VCaP (cell line): ENCODE measurements at regions not wholly inside any gene's neighbourhood (a gene's known extent, or its start where the extent isn't known, plus 50 kb on each side); places are given as distances from the start of the nearest gene placed in this dataset.

ENCODE experiments used
- H3K27ac ChIP-seq: fragments of 450-650 bp; 2 replicates; pipeline ENCODE4 v1.5.1; 2017
- CTCF ChIP-seq: fragments of 450-650 bp; conservative IDR thresholded peaks from 2 replicates; pipeline ENCODE4 v1.5.1; 2017; ENCODE audit warnings: mild to moderate bottlenecking, moderate library complexity

GRCh38 chr22:44615602-44616180 lies 86.3 kb upstream of the PRR5 start:
- H3K27ac ChIP-seq, result no peak overlapping the region
- TF ChIP-seq CTCF, result no peak

- no peak overlapping the region for H3K27ac ChIP-seq
- TF ChIP-seq CTCF, result no peak
Measured at GRCh38 chr22:44615146-44615545, 86.9 kb upstream of the PRR5 start.

GRCh38 chr22:44613196-44613595 lies 88.8 kb upstream of the PRR5 start:
- no peak for TF ChIP-seq CTCF

GRCh38 chr22:44611880-44612496 lies 90.0 kb upstream of the PRR5 start:
- H3K27ac ChIP-seq, result no peak overlapping the region
- TF ChIP-seq CTCF, result no peak

More at GRCh38 chr22:44613196-44613595, 88.8 kb upstream of the PRR5 start:
- H3K27ac ChIP-seq, result no peak overlapping the region

GRCh38 chr22:44610071-44610470 lies 91.9 kb upstream of the PRR5 start:
- no peak overlapping the region for H3K27ac ChIP-seq
- TF ChIP-seq CTCF, result no peak

- H3K27ac ChIP-seq, result no peak overlapping the region
- TF ChIP-seq CTCF, result no peak
Measured at GRCh38 chr22:44609400-44609988, 92.5 kb upstream of the PRR5 start.

- no peak overlapping the region for H3K27ac ChIP-seq
- TF ChIP-seq CTCF, result no peak
Measured at GRCh38 chr22:44608597-44609399, 93.2 kb upstream of the PRR5 start.
